Activated CD8-positive, alpha-beta memory T cell treated with anti-CD3 and anti-CD28 coated beads for 1 hour (primary cell): ENCODE measurements at regions not wholly inside any gene's neighbourhood (a gene's known extent, or its start where the extent isn't known, plus 50 kb on each side); places are given as distances from the start of the nearest gene placed in this dataset.
"Not testable (repeated sequence)": the region's sequence is repeated elsewhere in the genome, so short reads cannot be mapped to it uniquely, and the experiment has no call there.

Experiments
- DNase-seq, 2 donors: peaks; one replicate each; pipeline ENCODE4 v3.0.0-alpha.2; 2020; ENCODE audit warnings: low read depth in 1 of 2; ENCODE audit errors: extremely low read depth in 1 of 2

DNA sequence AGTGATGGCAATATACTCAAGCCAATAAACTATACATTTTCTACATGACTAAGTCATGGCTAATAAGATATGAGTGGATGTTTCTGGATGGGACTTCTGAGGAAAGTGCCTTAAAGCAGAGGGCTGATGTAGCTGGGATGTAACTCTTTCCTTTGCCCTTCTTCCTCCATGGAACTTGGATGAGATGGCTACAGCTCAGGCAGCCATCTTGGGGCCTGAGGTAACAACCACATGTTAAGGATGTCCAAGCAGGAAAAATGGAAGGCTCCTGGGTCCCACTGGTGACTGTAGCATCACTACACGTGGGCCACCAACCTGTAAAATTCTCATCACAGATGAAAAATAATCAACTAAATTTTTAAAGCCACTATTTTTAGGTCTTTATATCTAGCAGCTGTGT, 54.4 kb upstream of the GRIP1 start:
- DNase-seq = no peak

GRCh38 chr12:66733839-66734238, 55.0 kb upstream of the GRIP1 start:
- DNase-seq = no peak

- DNase-seq = no peak
Measured at GRCh38 chr12:66735275-66735674, 56.4 kb upstream of the GRIP1 start.

GRCh38 chr12:66736931-66737330, 58.1 kb upstream of the GRIP1 start:
- DNase-seq = no peak

DNA sequence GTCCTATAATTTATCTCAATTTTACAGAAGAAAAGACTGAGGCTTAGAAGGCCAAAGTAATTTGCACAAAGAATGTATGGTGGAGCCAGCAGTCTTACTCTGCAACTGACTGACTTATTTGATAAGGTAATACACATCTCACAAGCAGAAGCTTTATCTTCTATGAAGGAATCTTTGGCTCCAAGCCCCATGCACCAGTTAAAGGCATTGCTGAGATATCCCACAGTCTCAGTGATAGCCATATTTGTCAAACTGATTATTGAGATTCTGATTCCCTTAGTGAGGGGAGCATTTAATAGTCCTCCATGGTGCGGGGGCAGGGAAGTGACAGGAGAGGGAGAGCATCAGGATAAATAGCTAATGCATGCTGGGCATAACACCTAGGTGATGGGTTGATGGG, 60.4 kb upstream of the GRIP1 start:
- DNase-seq = no peak

- no peak for DNase-seq
Measured at GRCh38 chr12:66739940-66740651, 61.2 kb upstream of the GRIP1 start.

DNA sequence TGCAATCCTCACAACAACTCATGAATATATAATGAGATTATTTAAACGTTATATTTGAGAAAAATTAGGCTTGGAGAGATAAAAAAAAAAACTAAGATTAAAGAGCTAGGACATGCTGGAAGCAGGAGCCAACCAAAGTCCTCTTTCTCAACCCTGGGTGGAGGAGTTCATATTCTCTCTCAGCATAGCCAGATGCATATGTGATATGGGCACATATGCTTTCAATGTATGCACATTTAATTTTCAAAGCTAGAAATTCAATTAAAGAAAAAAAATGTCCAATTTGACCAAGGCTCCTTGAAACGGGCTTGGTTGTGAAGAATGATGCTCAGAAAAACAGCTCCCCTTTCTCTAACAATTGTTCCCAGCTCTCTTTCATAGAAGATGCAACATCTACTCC, 61.9 kb upstream of the GRIP1 start:
- no peak for DNase-seq

- DNase-seq = no peak
Measured at GRCh38 chr12:66741919-66742318, 63.0 kb upstream of the GRIP1 start.

DNA sequence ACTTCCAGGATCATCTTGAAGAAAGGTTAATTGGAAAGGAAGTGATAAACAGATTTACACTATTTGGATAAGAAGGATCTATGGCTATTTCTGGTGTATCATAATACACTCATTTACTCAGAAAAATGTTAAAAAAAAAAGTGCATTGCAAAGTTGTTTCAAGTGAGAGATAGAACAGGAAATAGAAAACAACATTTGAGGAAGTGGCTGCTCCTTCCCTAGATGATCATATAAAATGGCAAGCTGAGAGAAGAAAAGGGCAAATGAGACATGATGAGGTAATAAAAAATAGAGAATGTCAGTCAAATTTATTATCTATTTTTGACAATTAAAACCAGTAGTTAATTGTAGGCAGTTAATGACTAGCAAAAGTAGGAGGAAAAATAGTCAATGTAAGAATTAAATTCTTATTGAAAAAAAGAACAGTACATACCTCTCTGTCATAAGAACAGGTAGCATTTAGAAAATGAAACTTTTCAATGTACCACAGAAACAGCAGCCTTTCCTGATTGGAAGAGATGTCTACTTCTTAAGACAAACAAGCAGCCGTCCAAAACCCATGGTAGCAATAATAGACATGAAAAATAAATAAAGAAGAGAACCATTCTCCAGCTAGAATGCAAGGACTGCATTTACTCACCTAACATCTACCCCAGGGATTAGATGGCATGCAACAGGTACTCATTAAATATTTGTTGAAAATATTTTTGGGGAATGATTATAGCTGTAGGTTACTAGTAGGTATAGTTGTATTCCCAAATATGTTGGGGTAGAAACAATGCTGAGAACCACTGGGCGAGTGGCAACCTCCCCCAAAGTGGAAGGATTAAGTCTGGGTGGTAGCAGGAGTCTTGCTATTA, 63.9 kb upstream of the GRIP1 start:
- no peak for DNase-seq

- no peak for DNase-seq
Measured at GRCh38 chr12:66744461-66744860, 65.6 kb upstream of the GRIP1 start.

DNA sequence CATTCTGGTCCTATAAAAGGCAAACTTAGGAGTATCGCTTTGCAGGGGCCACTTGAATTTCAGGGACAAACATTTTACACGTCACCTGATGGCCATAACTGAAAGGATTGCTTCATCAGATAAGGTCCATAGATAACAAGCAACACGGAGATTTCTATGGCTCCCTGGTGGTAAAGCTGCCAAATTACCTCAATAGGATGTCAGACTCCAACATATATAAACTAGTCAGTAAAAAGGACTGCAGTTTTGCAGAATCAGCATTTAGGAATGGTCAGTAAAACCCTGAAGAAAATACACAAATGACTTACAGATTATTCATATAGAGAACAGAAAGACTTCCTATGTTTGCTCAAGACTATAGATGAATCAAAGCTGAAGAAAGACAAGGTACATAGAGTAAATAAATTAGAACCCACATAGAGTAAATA, 66.1 kb upstream of the GRIP1 start:
- DNase-seq = no peak

GRCh38 chr12:66746489-66747201, 67.8 kb upstream of the GRIP1 start:
- no peak for DNase-seq

- DNase-seq = no peak
Measured at GRCh38 chr12:66751432-66752113, 72.7 kb upstream of the GRIP1 start.

DNA sequence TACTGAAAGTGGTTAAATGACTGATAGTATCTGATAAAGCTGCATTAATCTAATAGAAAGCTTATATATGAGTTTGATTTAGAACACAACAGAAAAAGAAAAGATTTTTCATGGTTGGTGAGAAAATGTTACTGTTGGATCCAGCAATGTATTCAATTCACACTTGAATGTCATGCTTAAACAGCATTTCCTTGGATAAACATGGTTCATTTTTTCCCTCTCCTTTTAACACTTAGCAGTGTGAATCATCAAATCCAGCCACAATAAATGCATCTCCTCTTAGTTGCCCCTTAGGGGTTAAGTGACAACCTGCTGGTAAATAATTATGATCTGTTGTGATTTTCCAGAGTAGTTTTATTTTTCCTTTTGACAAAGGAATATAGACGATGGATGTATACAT, 74.9 kb upstream of the GRIP1 start:
- no peak for DNase-seq

GRCh38 chr12:66755727-66756395, 77.0 kb upstream of the GRIP1 start:
- DNase-seq = no peak

DNA sequence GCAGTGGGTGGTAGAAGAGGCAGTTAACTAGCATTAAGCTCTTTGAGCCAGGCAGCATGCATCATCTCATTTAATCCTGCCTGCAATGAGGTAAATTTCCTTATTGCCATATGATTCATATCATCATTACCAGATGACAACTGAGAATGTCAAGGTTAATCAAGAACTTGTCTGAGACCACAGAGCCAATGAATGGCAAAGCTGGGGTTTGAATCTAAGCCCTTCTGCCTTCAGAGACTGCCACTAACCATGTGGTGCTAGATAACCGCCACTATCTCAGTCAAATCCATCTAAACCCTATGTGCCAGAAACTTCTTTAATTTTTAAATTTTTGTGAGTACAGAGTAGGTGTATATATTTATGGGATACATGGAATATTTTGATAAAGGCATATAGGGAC, 77.8 kb upstream of the GRIP1 start:
- no peak for DNase-seq

DNA sequence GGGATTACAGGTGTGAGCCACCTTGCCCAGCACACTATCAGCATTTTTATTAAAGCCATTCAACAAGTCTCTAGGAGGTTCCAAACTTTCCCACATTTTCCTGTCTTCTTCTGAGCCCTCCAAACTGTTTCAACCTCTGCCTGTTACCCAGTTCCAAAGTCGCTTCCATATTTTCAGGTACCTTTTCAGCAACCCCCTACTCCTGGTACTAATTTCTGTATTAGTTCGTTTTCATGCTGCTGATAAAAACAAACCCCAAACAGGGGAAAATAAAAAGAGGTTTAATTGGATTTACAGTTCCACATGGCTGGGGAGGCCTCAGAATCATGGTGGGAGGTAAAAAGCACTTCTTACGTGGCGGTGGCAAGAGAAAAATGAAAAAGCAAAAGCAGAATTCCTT, 81.2 kb upstream of the GRIP1 start:
- not testable (repeated sequence) for DNase-seq

DNA sequence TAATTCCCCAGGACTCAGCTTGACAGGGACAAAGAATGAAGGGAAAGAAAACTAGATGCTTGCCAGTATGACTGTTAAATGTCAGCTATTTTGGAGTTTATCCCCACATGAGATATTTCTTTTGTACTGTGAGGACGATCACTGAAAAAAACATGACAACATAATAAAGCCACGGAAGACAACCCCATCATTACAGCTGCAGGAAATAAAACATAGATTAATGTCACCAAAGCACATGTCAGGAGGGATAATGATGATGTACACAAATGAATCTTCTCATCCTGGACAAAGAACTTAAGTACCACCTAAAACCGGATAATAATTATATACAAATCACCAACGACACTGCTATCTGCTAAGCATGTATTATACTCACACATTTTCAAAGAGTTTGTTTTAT, 84.6 kb upstream of the GRIP1 start:
- DNase-seq = no peak

DNA sequence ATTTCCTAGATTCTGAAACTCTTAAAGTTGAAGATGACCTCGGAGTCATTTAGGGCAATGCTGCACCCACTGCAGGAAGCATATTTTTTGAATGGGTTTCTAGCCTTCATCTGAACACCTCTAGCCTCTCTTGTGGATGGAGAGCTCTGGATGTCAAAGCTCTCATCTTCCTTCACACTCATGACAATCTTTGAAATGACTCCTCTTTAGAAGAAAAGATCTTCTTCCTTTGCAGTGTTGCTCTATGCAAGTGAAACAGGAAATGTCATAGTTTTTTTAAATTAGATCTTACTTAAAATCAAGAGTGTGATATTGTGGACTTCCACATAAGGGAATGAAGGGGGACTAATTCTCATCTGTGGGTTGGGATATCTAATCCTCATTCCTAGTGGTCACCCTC, 86.3 kb upstream of the GRIP1 start:
- no peak for DNase-seq

DNA sequence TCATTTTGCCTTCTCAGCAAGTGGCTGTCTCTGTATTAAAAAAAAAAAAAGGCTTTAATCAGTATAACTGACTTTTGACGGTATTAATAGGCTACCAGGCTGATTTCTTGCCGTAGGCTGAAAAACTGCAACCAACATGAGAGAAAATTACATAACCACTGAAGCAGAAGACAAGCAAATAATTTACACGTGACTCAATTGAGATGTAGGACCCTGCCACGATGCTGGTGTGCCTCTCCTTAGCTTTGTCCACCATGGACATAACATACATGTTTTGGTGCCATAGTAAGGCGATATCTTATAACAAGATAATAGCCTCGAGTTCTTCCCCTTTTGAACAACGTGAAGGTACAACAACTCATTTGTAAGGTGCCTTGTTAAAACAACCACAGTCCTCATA, 88.7 kb upstream of the GRIP1 start:
- no peak for DNase-seq

GRCh38 chr12:66768293-66768692, 89.4 kb upstream of the GRIP1 start:
- DNase-seq = no peak
